GM12872 (cell line): ENCODE measurements at regions not wholly inside any gene's neighbourhood (a gene's known extent, or its start where the extent isn't known, plus 50 kb on each side); places are given as distances from the start of the nearest gene placed in this dataset.

Source experiments
- CTCF ChIP-seq: IDR thresholded peaks from 3 replicates; pipeline ENCODE4 v1.5.1; 2011; ENCODE audit warnings: low read depth, mild to moderate bottlenecking, low read length, moderate library complexity; ENCODE audit not compliant: insufficient read depth

GRCh38 chr11:79543101-79543500 is 102.3 kb upstream of the TENM4 start:
- TF ChIP-seq CTCF, result no peak

- no peak for TF ChIP-seq CTCF
Observed at GRCh38 chr11:79541466-79541865, 100.6 kb upstream of the TENM4 start.

- no peak for TF ChIP-seq CTCF
Observed at GRCh38 chr11:79538775-79539174, 97.9 kb upstream of the TENM4 start.

GRCh38 chr11:79536155-79536917 is 95.5 kb upstream of the TENM4 start:
- no peak for TF ChIP-seq CTCF

- TF ChIP-seq CTCF, result no peak
Observed at GRCh38 chr11:79535606-79536005, 94.8 kb upstream of the TENM4 start.

GRCh38 chr11:79525257-79525656 is 84.4 kb upstream of the TENM4 start:
- TF ChIP-seq CTCF, result no peak

GRCh38 chr11:79522626-79523025 is 81.8 kb upstream of the TENM4 start:
- TF ChIP-seq CTCF, result no peak
